ENCODE measurements at regions not wholly inside any gene's neighbourhood (a gene's known extent, or its start where the extent isn't known, plus 50 kb on each side); places are given as distances from the start of the nearest gene placed in this dataset.

- intact Hi-C loops (cut with micrococcal nuclease), result no loop called here
- Histone ChIP-seq H3K79me2 (ENCODE audit: insufficient read depth, low read length) (no peaks in the 10 kb centered on the region), H3K4me1 (ENCODE audit: control insufficient read depth in 1 of 2, insufficient read depth in 2 of 2, low read length in 2 of 2) (no peaks in the 10 kb centered on the region), H3K36me3 (replicated peaks in 1 of 2; ENCODE audit: control insufficient read depth in 1 of 2, insufficient read depth in 2 of 2, low read length in 2 of 2) (no peaks in the 10 kb centered on the region), H3K4me3 (replicated peaks in 1 of 3; ENCODE audit: low read depth in 2 of 3, low read length in 3 of 3) (no peak overlapping the region), H3K27ac (ENCODE audit: low read depth in 1 of 2, low read length in 2 of 2) (no peak overlapping the region), H3K27me3 (ENCODE audit: control insufficient read depth in 2 of 2, insufficient read depth in 2 of 2, low read length in 2 of 2) (no peaks in the 10 kb centered on the region), H2AFZ (ENCODE audit: insufficient read depth, low read depth, low read length, poor library complexity, severe bottlenecking) (no peak overlapping the region), H4K20me1 (ENCODE audit: insufficient read depth, low read length) (no peaks in the 10 kb centered on the region), H3K9ac (ENCODE audit: insufficient read depth, low read length, poor library complexity, severe bottlenecking) (no peak overlapping the region), H3K4me2 (replicated peaks; ENCODE audit: extremely low read depth, low read length, poor library complexity, severe bottlenecking) (no peak overlapping the region), H3K9me3 (replicated peaks in 1 of 2; ENCODE audit: control insufficient read depth in 1 of 2, insufficient read depth in 1 of 2, low read length in 2 of 2) (peaks cover 5 to 7% of the 10 kb centered on the region in 2 donors)
- Mint-ChIP-seq H3K4me1 (no peaks in the 10 kb centered on the region), H3K9me3 (peaks cover 17 to 34% (median 27%) of the 10 kb centered on the region in 7 donors), H3K4me3 (no peak overlapping the region), H3K27me3 (ENCODE audit: low read depth in 3 of 3) (peaks cover 0 to 1% (median 0%) of the 10 kb centered on the region in 3 donors), H3K27ac (no peak overlapping the region), H3K36me3 (no peaks in the 10 kb centered on the region)
- no CpG with 5 or more reads among the region's 2 CpGs for WGBS (ENCODE audit: insufficient coverage)
- no peak for DNase-seq
- TF ChIP-seq CTCF (IDR thresholded peaks at IDR 0.05), result no peak
Measured at GRCh38 chr6:120924214-120924613, 410.1 kb downstream of the TBC1D32 start.

DNA sequence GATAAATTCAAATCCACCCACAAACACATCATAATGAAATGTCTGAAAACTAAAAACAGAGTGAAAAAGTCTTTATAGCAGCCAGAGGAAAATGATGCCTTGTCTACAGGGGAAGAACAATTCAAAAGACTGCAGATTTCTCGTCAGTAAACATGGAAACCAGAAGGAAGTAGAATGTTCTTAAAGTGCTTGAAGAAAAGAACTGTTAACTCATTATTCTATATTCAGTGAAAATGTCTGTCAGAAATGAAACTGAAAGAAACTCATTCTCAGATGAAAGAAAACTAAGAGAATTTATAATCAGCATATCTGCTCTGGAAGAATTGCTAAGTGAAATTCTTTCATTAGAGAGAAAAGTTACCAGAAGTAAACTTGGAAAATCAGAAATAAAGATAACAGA lies 416.1 kb downstream of the TBC1D32 start:
- no peaks in the 10 kb centered on the region for H3K4me1 Mint-ChIP-seq
- no peak overlapping the region for H3K27ac ChIP-seq (ENCODE audit: low read depth in 1 of 2, low read length in 2 of 2)
- H4K20me1 ChIP-seq (ENCODE audit: insufficient read depth, low read length), result no peaks in the 10 kb centered on the region
- H3K4me2 ChIP-seq (replicated peaks; ENCODE audit: extremely low read depth, low read length, poor library complexity, severe bottlenecking), result no peak overlapping the region
- no peak overlapping the region for H3K9ac ChIP-seq (ENCODE audit: insufficient read depth, low read length, poor library complexity, severe bottlenecking)
- H3K4me3 ChIP-seq (replicated peaks in 1 of 3; ENCODE audit: low read depth in 2 of 3, low read length in 3 of 3), result no peak overlapping the region
- H3K9me3 ChIP-seq (replicated peaks in 1 of 2; ENCODE audit: control insufficient read depth in 1 of 2, insufficient read depth in 1 of 2, low read length in 2 of 2), result peaks cover 4 to 5% of the 10 kb centered on the region in 2 donors
- no peaks in the 10 kb centered on the region for H3K27me3 ChIP-seq (ENCODE audit: control insufficient read depth in 2 of 2, insufficient read depth in 2 of 2, low read length in 2 of 2)
- no peaks in the 10 kb centered on the region for H3K79me2 ChIP-seq (ENCODE audit: insufficient read depth, low read length)
- no peak overlapping the region for H2AFZ ChIP-seq (ENCODE audit: insufficient read depth, low read depth, low read length, poor library complexity, severe bottlenecking)
- H3K9me3 Mint-ChIP-seq, result peaks cover 0 to 9% (median 2%) of the 10 kb centered on the region in 7 donors
- no peak for DNase-seq
- no peaks in the 10 kb centered on the region for H3K36me3 ChIP-seq (replicated peaks in 1 of 2; ENCODE audit: control insufficient read depth in 1 of 2, insufficient read depth in 2 of 2, low read length in 2 of 2)
- H3K27ac Mint-ChIP-seq, result no peak overlapping the region
- no peaks in the 10 kb centered on the region for H3K4me1 ChIP-seq (ENCODE audit: control insufficient read depth in 1 of 2, insufficient read depth in 2 of 2, low read length in 2 of 2)
- no CpG with 5 or more reads among the region's 1 CpG for WGBS (ENCODE audit: insufficient coverage)
- H3K36me3 Mint-ChIP-seq, result no peaks in the 10 kb centered on the region
- H3K27me3 Mint-ChIP-seq (ENCODE audit: low read depth in 3 of 3), result peaks cover 0 to 3% (median 0%) of the 10 kb centered on the region in 3 donors
- intact Hi-C loops (cut with micrococcal nuclease), result no loop called here
- no peak overlapping the region for H3K4me3 Mint-ChIP-seq
- TF ChIP-seq CTCF (IDR thresholded peaks at IDR 0.05), result no peak
